Activated CD4-positive, alpha-beta T cell treated with anti-CD3 and anti-CD28 coated beads, Interleukin-10, Interleukin-2, amounts not matched to agents 100 ng/mL and 50 ng/mL, durations not matched to agents 16 hours and 8 hours (primary cell): ENCODE measurements at regions not wholly inside any gene's neighbourhood (a gene's known extent, or its start where the extent isn't known, plus 50 kb on each side); places are given as distances from the start of the nearest gene placed in this dataset.
"Not testable (repeated sequence)": the region's sequence is repeated elsewhere in the genome, so short reads cannot be mapped to it uniquely, and the experiment has no call there.

Experiments
- DNase-seq: peaks from one replicate; pipeline ENCODE4 v3.0.0-alpha.2; 2020

GRCh38 chr4:111441687-111442086 is 703.6 kb upstream of the FAM241A start:
- DNase-seq = no peak

GRCh38 chr4:111444836-111445235 is 700.4 kb upstream of the FAM241A start:
- DNase-seq = not testable (repeated sequence)

- no peak for DNase-seq
Measured at GRCh38 chr4:111449657-111450056, 695.6 kb upstream of the FAM241A start.

- no peak for DNase-seq
Measured at GRCh38 chr4:111450867-111451266, 694.4 kb upstream of the FAM241A start.

- DNase-seq = no peak
Measured at GRCh38 chr4:111453216-111453615, 692.0 kb upstream of the FAM241A start.

- DNase-seq = no peak
Measured at GRCh38 chr4:111454961-111455360, 690.3 kb upstream of the FAM241A start.

- DNase-seq = no peak
Measured at GRCh38 chr4:111464251-111465045, 680.8 kb upstream of the FAM241A start.

GRCh38 chr4:111466811-111467604 is 678.2 kb upstream of the FAM241A start:
- no peak for DNase-seq

GRCh38 chr4:111475001-111475400 is 670.3 kb upstream of the FAM241A start:
- DNase-seq = no peak

GRCh38 chr4:111475666-111476065 is 669.6 kb upstream of the FAM241A start:
- DNase-seq = no peak

- DNase-seq = no peak
Measured at GRCh38 chr4:111480510-111480909, 664.7 kb upstream of the FAM241A start.

- DNase-seq = no peak
Measured at GRCh38 chr4:111483375-111484169, 661.7 kb upstream of the FAM241A start.

- DNase-seq = no peak
Measured at GRCh38 chr4:111492496-111492895, 652.8 kb upstream of the FAM241A start.

GRCh38 chr4:111494471-111494870 is 650.8 kb upstream of the FAM241A start:
- no peak for DNase-seq

- no peak for DNase-seq
Measured at GRCh38 chr4:111494971-111495370, 650.3 kb upstream of the FAM241A start.

- DNase-seq = no peak
Measured at GRCh38 chr4:111499291-111499690, 646.0 kb upstream of the FAM241A start.

- DNase-seq = no peak
Measured at GRCh38 chr4:111499706-111500105, 645.5 kb upstream of the FAM241A start.

- no peak for DNase-seq
Measured at GRCh38 chr4:111500858-111501257, 644.4 kb upstream of the FAM241A start.

- peak; percentile 4 for DNase-seq
Measured at GRCh38 chr4:111501946-111502345, 643.3 kb upstream of the FAM241A start.

GRCh38 chr4:111502626-111503025 is 642.6 kb upstream of the FAM241A start:
- DNase-seq = no peak

- DNase-seq = no peak
Measured at GRCh38 chr4:111506706-111507105, 638.5 kb upstream of the FAM241A start.

- no peak for DNase-seq
Measured at GRCh38 chr4:111510535-111510934, 634.7 kb upstream of the FAM241A start.

GRCh38 chr4:111512081-111512783 is 633.0 kb upstream of the FAM241A start:
- DNase-seq = no peak
